ENCODE measurements at regions not wholly inside any gene's neighbourhood (a gene's known extent, or its start where the extent isn't known, plus 50 kb on each side); places are given as distances from the start of the nearest gene placed in this dataset.

GRCh38 chr7:81415181-81415580 is 354.7 kb downstream of the HGF start:
- Mint-ChIP-seq H3K27ac (no peak overlapping the region), H3K4me3 (no peak overlapping the region), H3K27me3 (ENCODE audit: low read depth) (no peaks in the 10 kb centered on the region), H3K4me1 (peaks cover 22% of the 10 kb centered on the region), H3K36me3 (no peaks in the 10 kb centered on the region), H3K9me3 (peaks cover 6% of the 10 kb centered on the region; the same call in 1 of the 2 replicates)
- ChIA-PET POLR2A (no interaction called here), CTCF (no interaction called here)
- ATAC-seq, result no peak
- TF ChIP-seq NFYB (CRISPR knock-in tag; conservative IDR thresholded peaks at IDR 0.05; ENCODE audit: low read depth) (no peak), ARID4B (CRISPR knock-in tag; IDR thresholded peaks at IDR 0.05; ENCODE audit: borderline replicate concordance) (no peak), TEAD4 (CRISPR knock-in tag; IDR thresholded peaks at IDR 0.05) (no peak), GABPB1 (CRISPR knock-in tag; IDR thresholded peaks at IDR 0.05) (no peak), ZMAT4 (CRISPR knock-in tag; IDR thresholded peaks at IDR 0.05) (no peak), ZNF425 (CRISPR knock-in tag; conservative IDR thresholded peaks at IDR 0.05) (no peak), ZNF532 (CRISPR knock-in tag; IDR thresholded peaks at IDR 0.05; ENCODE audit: borderline replicate concordance) (no peak), ZNF281 (CRISPR knock-in tag; IDR thresholded peaks at IDR 0.05) (no peak), ZNF671 (CRISPR knock-in tag; IDR thresholded peaks at IDR 0.05) (no peak), MXD4 (CRISPR knock-in tag; IDR thresholded peaks at IDR 0.05; ENCODE audit: borderline replicate concordance) (no peak), EMX1 (CRISPR knock-in tag; IDR thresholded peaks at IDR 0.05) (no peak), ERG (CRISPR knock-in tag; IDR thresholded peaks at IDR 0.05) (no peak), AR (CRISPR knock-in tag; IDR thresholded peaks at IDR 0.05) (no peak)
- no peak for DNase-seq (ENCODE audit: low spot score)
